ENCODE measurements at regions not wholly inside any gene's neighbourhood (a gene's known extent, or its start where the extent isn't known, plus 50 kb on each side); places are given as distances from the start of the nearest gene placed in this dataset.

DNA sequence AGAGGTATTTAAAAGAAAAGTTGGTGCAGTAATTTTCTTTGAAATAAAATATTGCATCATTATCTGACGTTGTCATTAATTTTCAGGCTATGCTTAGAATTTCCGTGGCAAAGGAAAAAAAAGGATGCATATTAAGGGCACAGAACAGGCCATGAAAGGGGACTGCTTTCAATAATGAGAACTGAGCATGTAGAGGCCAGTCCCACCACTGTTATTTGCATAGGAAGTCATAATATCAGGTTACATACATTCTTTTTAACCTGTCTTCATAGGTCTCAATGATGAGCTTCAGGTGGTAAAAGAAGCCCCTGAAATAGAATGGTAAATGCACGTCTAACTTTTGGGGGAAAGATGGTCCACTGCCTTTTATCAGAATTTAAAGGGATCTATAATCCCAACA is 272.1 kb upstream of the ALCAM start:
- ATAC-seq (ENCODE audit: insufficient number of reproducible peaks, low FRiP score, low read depth) = no peak
- Histone ChIP-seq H3K36me3 (no peaks in the 10 kb centered on the region), H3K9me3 (no peaks in the 10 kb centered on the region), H3K27ac (no peak overlapping the region), H3K4me3 (no peak overlapping the region), H3K27me3 (replicated peaks; ENCODE audit: insufficient read depth) (no peaks in the 10 kb centered on the region), H3K4me1 (ENCODE audit: control insufficient read depth in 1 of 2, low read depth in 2 of 2) (no peaks in the 10 kb centered on the region)
- TF ChIP-seq, protein P1, sequence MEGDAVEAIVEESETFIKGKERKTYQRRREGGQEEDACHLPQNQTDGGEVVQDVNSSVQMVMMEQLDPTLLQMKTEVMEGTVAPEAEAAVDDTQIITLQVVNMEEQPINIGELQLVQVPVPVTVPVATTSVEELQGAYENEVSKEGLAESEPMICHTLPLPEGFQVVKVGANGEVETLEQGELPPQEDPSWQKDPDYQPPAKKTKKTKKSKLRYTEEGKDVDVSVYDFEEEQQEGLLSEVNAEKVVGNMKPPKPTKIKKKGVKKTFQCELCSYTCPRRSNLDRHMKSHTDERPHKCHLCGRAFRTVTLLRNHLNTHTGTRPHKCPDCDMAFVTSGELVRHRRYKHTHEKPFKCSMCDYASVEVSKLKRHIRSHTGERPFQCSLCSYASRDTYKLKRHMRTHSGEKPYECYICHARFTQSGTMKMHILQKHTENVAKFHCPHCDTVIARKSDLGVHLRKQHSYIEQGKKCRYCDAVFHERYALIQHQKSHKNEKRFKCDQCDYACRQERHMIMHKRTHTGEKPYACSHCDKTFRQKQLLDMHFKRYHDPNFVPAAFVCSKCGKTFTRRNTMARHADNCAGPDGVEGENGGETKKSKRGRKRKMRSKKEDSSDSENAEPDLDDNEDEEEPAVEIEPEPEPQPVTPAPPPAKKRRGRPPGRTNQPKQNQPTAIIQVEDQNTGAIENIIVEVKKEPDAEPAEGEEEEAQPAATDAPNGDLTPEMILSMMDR (IDR thresholded peaks at IDR 0.05) = no peak
- DNase-seq (ENCODE audit: low spot score) = no peak

DNA sequence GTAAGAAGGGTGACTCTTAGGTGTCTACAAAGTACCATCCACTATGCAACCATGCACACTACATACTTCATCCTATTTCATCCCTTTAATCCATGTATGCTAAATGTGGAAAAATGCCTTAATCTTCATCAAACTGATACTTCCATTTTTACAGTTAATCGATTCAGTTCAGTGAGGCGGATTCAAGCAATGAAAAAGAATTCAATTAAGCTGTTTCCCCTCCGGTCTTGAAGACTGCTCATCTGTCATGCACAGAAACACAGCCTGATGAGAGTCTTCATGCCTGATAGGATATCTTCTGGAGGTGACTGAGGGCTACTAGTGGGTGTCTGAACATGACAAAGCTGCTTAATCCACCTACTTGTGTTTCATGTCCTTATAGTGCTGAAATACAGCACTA is 270.6 kb upstream of the ALCAM start:
- Histone ChIP-seq H3K36me3 (no peaks in the 10 kb centered on the region), H3K4me3 (no peak overlapping the region), H3K4me1 (ENCODE audit: control insufficient read depth in 1 of 2, low read depth in 2 of 2) (no peaks in the 10 kb centered on the region), H3K27ac (no peak overlapping the region), H3K9me3 (no peaks in the 10 kb centered on the region), H3K27me3 (replicated peaks; ENCODE audit: insufficient read depth) (no peaks in the 10 kb centered on the region)
- no peak for DNase-seq (ENCODE audit: low spot score)
- ATAC-seq (ENCODE audit: insufficient number of reproducible peaks, low FRiP score, low read depth) = no peak
- TF ChIP-seq, protein P1 (IDR thresholded peaks at IDR 0.05) = no peak

DNA sequence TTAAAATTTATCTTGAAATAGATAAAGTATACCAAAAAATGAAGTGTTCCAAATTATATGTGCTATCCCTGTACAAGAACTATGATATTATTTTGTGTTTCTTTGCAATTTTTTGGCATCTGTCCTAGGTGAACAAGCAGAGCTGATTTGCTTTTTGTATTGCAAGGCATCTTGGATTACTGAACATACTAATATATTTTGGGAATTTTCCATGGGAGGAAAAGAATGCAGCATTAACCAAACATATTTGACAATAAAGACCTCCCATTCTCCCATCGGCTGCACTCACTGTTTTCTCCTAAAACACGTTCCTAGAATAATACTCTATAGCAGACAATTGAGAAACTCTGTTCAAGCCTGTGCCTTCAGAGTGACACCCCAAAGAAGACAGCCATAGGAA is 265.1 kb upstream of the ALCAM start:
- no peaks in the 10 kb centered on the region for H3K36me3 ChIP-seq
- ATAC-seq (ENCODE audit: insufficient number of reproducible peaks, low FRiP score, low read depth) (no peak), DNase-seq (ENCODE audit: low spot score) (no peak)
- no peak overlapping the region for H3K4me3 ChIP-seq
- no peak overlapping the region for H3K27ac ChIP-seq
- TF ChIP-seq, protein P1 (IDR thresholded peaks at IDR 0.05) = no peak
- H3K27me3 ChIP-seq (replicated peaks; ENCODE audit: insufficient read depth) = no peaks in the 10 kb centered on the region
- no peaks in the 10 kb centered on the region for H3K4me1 ChIP-seq (ENCODE audit: control insufficient read depth in 1 of 2, low read depth in 2 of 2)
- H3K9me3 ChIP-seq = no peaks in the 10 kb centered on the region

DNA sequence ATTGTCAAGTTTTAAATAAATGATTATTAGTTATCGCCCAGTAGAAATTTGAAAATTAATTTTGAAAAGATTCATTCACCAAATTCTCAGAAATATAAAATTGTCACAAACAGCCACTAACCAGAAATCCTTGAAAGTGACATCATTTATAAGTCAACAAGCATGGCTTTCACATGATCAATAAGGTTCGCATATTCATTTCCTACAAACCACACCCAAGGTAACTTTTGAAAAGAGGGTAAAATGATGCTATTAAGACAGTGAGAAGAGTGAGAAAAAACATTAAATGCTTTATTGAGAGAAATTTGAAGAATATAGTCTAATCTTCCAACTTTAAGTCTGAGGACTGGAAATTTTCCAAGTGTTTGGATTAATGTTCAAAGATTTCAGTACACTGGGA is 263.6 kb upstream of the ALCAM start:
- Histone ChIP-seq H3K9me3 (no peaks in the 10 kb centered on the region), H3K27me3 (replicated peaks; ENCODE audit: insufficient read depth) (no peaks in the 10 kb centered on the region), H3K4me3 (no peak overlapping the region), H3K27ac (no peak overlapping the region), H3K4me1 (ENCODE audit: control insufficient read depth in 1 of 2, low read depth in 2 of 2) (no peaks in the 10 kb centered on the region), H3K36me3 (no peaks in the 10 kb centered on the region)
- DNase-seq (ENCODE audit: low spot score) (no peak), ATAC-seq (ENCODE audit: insufficient number of reproducible peaks, low FRiP score, low read depth) (no peak)
- TF ChIP-seq, protein P1 (IDR thresholded peaks at IDR 0.05) = no peak

DNA sequence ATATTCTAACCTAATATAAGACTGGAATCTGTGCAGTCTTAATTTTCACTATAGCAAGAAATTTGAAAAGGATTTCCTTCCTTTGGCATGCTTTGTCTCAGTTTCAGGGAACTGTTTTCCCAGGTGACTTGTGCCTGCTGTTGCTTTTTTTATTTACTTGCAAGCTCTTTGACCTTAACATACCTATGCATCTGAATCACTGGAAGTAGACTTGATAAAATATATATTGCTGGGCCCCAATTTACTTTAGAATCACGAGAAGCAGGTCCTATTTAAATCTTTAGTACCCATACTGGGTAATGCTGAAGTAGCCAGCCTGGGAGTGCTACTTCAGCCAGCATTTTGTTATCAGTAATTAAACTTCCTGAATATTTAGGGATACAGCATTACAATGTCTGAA is 257.9 kb upstream of the ALCAM start:
- no peak for DNase-seq (ENCODE audit: low spot score)
- ATAC-seq (ENCODE audit: insufficient number of reproducible peaks, low FRiP score, low read depth) = no peak
- no peaks in the 10 kb centered on the region for H3K4me1 ChIP-seq (ENCODE audit: control insufficient read depth in 1 of 2, low read depth in 2 of 2)
- no peak overlapping the region for H3K27ac ChIP-seq
- TF ChIP-seq, protein P1 (IDR thresholded peaks at IDR 0.05) = no peak
- H3K27me3 ChIP-seq (replicated peaks; ENCODE audit: insufficient read depth) = no peaks in the 10 kb centered on the region
- H3K9me3 ChIP-seq = no peaks in the 10 kb centered on the region
- no peak overlapping the region for H3K4me3 ChIP-seq
- no peaks in the 10 kb centered on the region for H3K36me3 ChIP-seq

All from thoracic aorta (tissue), 2 donors.